ENCODE measurements at regions not wholly inside any gene's neighbourhood (a gene's known extent, or its start where the extent isn't known, plus 50 kb on each side); places are given as distances from the start of the nearest gene placed in this dataset.

GRCh38 chr6:14995966-14996602 is 249.8 kb upstream of the JARID2 start:
- no peak overlapping the region for H3K27ac ChIP-seq
- TF ChIP-seq CTCF (IDR thresholded peaks at IDR 0.05) (no peak), POLR2AphosphoS5 (IDR thresholded peaks at IDR 0.05) (no peak), EP300 (IDR thresholded peaks at IDR 0.05) (no peak), POLR2A (IDR thresholded peaks at IDR 0.05) (no peak)
- DNase-seq (no peak), ATAC-seq (ENCODE audit: low FRiP score in 2 of 2) (no peak)
- no peaks in the 10 kb centered on the region for H3K4me1 ChIP-seq
- no peaks in the 10 kb centered on the region for H3K36me3 ChIP-seq
- no peaks in the 10 kb centered on the region for H3K9me3 ChIP-seq
- no peak overlapping the region for H3K4me3 ChIP-seq
- WGBS, 2 donors, result 94 to 97% methylated on average over 12 of the region's 12 CpGs
- H3K27me3 ChIP-seq, result no peaks in the 10 kb centered on the region

GRCh38 chr6:14996892-14997291 is 249.0 kb upstream of the JARID2 start:
- Histone ChIP-seq H3K4me3 (no peak overlapping the region), H3K4me1 (no peaks in the 10 kb centered on the region), H3K27me3 (no peaks in the 10 kb centered on the region), H3K36me3 (no peaks in the 10 kb centered on the region), H3K9me3 (no peaks in the 10 kb centered on the region), H3K27ac (no peak overlapping the region)
- no peak for DNase-seq
- ATAC-seq (ENCODE audit: low FRiP score in 2 of 2), result no peak
- TF ChIP-seq EP300 (IDR thresholded peaks at IDR 0.05), result no peak
- TF ChIP-seq POLR2A (IDR thresholded peaks at IDR 0.05), result no peak
- no peak for TF ChIP-seq POLR2AphosphoS5 (IDR thresholded peaks at IDR 0.05)
- no peak for TF ChIP-seq CTCF (IDR thresholded peaks at IDR 0.05)
- 52% methylated on average over 4 of the region's 4 CpGs for WGBS, 2 donors

GRCh38 chr6:14997507-14997906 is 248.4 kb upstream of the JARID2 start:
- no peak overlapping the region for H3K27ac ChIP-seq
- no peaks in the 10 kb centered on the region for H3K4me1 ChIP-seq
- WGBS, 2 donors, result 53 to 57% methylated on average over 1 of the region's 1 CpG
- H3K9me3 ChIP-seq, result no peaks in the 10 kb centered on the region
- no peak for DNase-seq
- H3K27me3 ChIP-seq, result no peaks in the 10 kb centered on the region
- no peaks in the 10 kb centered on the region for H3K36me3 ChIP-seq
- ATAC-seq (ENCODE audit: low FRiP score in 2 of 2), result no peak
- H3K4me3 ChIP-seq, result no peak overlapping the region
- no peak for TF ChIP-seq CTCF (IDR thresholded peaks at IDR 0.05)
- TF ChIP-seq POLR2AphosphoS5 (IDR thresholded peaks at IDR 0.05), result no peak
- TF ChIP-seq POLR2A (IDR thresholded peaks at IDR 0.05), result no peak
- no peak for TF ChIP-seq EP300 (IDR thresholded peaks at IDR 0.05)

GRCh38 chr6:14999106-14999505 is 246.8 kb upstream of the JARID2 start:
- Histone ChIP-seq H3K27ac (no peak overlapping the region), H3K27me3 (no peaks in the 10 kb centered on the region), H3K4me3 (no peak overlapping the region), H3K36me3 (no peaks in the 10 kb centered on the region), H3K4me1 (no peaks in the 10 kb centered on the region), H3K9me3 (no peaks in the 10 kb centered on the region)
- ATAC-seq (ENCODE audit: low FRiP score in 2 of 2) (no peak), DNase-seq (no peak)
- 82 to 88% methylated on average over 5 of the region's 5 CpGs for WGBS, 2 donors
- TF ChIP-seq EP300 (IDR thresholded peaks at IDR 0.05) (no peak), POLR2A (IDR thresholded peaks at IDR 0.05) (no peak), POLR2AphosphoS5 (IDR thresholded peaks at IDR 0.05) (no peak), CTCF (IDR thresholded peaks at IDR 0.05) (no peak)

GRCh38 chr6:15001326-15001910 is 244.5 kb upstream of the JARID2 start:
- no peak overlapping the region for H3K4me3 ChIP-seq
- no peak for ATAC-seq (ENCODE audit: low FRiP score in 2 of 2)
- 50 to 63% methylated on average over 5 of the region's 5 CpGs for WGBS, 2 donors

More at GRCh38 chr6:15001326-15001910, 244.5 kb upstream of the JARID2 start:
- Histone ChIP-seq H3K9me3 (no peaks in the 10 kb centered on the region), H3K27me3 (no peaks in the 10 kb centered on the region), H3K36me3 (no peaks in the 10 kb centered on the region), H3K4me1 (no peaks in the 10 kb centered on the region), H3K27ac (no peak overlapping the region)
- DNase-seq, result no peak
- no peak for TF ChIP-seq POLR2A (IDR thresholded peaks at IDR 0.05)
- no peak for TF ChIP-seq EP300 (IDR thresholded peaks at IDR 0.05)
- no peak for TF ChIP-seq CTCF (IDR thresholded peaks at IDR 0.05)
- no peak for TF ChIP-seq POLR2AphosphoS5 (IDR thresholded peaks at IDR 0.05)

Data from upper lobe of left lung (tissue), 6 donors.